ENCODE measurements at regions not wholly inside any gene's neighbourhood (a gene's known extent, or its start where the extent isn't known, plus 50 kb on each side); places are given as distances from the start of the nearest gene placed in this dataset.

GRCh38 chr12:40505327-40505726 lies 186.9 kb upstream of the CNTN1 start:
- H3K4me3 ChIP-seq (ENCODE audit: low read depth, low read length), result no peak overlapping the region
- TF ChIP-seq CTCF (IDR thresholded peaks at IDR 0.05; ENCODE audit: low read depth, low read length), result no peak

GRCh38 chr12:40508421-40508820 lies 183.8 kb upstream of the CNTN1 start:
- no peak for TF ChIP-seq CTCF (IDR thresholded peaks at IDR 0.05; ENCODE audit: low read depth, low read length)
- no peak overlapping the region for H3K4me3 ChIP-seq (ENCODE audit: low read depth, low read length)

DNA sequence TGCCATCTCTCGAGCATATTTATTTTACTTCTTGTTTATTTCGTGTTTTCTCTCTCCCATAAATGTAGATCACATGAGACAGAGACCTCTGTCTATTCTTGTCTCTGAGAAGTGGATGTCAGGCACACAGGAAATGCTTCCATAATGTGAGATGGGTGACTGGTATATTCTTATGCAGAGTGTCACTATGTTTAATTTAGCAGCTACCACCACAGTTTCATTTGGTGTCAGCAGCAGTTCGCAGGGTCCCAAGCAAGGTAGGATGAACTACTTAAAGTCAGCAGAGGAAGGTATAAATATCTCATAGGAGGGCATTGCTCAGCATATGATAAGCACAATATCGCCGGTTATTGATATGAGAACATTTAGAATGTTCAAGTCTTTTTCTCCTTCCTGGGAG lies 180.9 kb upstream of the CNTN1 start:
- H3K4me3 ChIP-seq (ENCODE audit: low read depth, low read length), result no peak overlapping the region

DNA sequence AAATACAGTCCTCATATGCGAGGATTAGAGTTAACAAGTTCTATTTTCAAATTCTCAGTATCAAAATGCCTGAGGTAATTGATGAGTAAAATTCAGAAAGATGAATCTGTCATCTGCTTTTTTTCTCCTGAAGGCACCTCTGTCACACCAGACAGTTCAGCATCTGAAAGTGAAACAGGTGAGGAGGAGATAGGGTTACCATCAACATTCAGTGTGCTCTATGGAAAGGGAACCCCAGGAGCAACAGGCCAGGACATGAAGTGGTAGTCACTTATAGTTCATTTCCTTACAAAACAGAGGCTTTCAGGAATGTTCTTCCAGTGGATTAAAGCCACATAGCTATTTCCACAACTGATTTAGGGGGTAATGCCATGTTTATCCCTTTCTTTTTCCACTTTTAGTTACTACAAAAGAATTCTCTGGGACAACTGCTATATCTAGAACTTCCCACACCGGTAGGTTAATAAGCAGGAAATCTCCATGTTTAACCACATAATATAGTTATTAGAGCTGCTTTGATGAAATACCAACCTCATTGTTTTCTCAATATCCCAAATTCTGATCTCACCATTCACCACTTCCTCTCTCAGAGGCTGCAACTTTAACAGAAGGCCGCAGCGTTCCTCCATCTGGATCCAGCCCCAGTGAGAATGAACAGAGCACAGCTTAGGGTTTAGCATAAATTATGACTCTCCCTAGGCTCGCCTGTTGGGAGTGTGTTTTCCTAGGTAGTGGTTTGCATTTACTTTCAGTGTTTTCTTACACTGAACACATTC lies 177.0 kb upstream of the CNTN1 start:
- no peak for TF ChIP-seq CTCF (IDR thresholded peaks at IDR 0.05; ENCODE audit: low read depth, low read length)

More for the DNA sequence above, 180.9 kb upstream of the CNTN1 start:
- no peak for TF ChIP-seq CTCF (IDR thresholded peaks at IDR 0.05; ENCODE audit: low read depth, low read length)

DNA sequence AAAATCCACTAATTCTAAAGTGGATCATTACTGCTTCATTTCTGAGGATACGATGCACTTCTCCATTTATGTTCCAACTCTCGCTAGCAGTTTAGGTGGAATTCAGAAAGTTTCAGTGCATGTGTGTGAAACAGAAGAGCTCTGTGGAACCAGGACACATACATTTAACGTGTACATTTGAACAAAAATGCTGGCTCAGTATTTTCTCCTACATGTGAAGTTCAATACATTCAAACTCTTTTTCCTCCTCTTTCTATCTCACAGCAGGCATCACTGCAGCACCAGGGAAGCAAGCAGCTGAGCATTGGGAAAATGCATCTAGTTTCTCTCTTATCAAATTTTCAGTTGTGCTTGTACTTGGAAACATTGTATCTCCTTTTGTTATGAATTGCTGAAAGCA lies 169.4 kb upstream of the CNTN1 start:
- TF ChIP-seq CTCF (IDR thresholded peaks at IDR 0.05; ENCODE audit: low read depth, low read length), result no peak
- H3K4me3 ChIP-seq (ENCODE audit: low read depth, low read length), result no peak overlapping the region

More for the DNA sequence above, 177.0 kb upstream of the CNTN1 start:
- H3K4me3 ChIP-seq (ENCODE audit: low read depth, low read length), result no peak overlapping the region

DNA sequence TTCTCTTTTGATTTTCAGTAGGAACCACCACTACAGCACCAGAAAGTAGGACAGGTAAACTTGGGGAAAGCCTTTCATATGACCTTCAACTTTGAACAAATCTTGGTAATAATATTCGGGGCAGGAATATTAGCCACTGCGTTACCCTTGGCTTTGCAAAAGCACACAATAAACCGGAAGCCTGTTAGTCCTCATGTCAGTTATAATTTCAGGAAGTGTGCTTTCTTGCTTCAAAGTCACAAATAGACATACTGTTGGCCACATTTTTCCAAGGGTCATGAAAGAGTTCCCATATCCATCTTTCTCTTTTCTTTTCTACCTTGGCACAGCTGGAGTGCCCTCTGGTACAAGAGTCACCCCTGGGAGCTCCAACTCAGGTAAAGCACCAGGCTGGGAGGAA lies 167.2 kb upstream of the CNTN1 start:
- no peak for TF ChIP-seq CTCF (IDR thresholded peaks at IDR 0.05; ENCODE audit: low read depth, low read length)
- no peak overlapping the region for H3K4me3 ChIP-seq (ENCODE audit: low read depth, low read length)

GRCh38 chr12:40534828-40535227 lies 157.4 kb upstream of the CNTN1 start:
- TF ChIP-seq CTCF (IDR thresholded peaks at IDR 0.05; ENCODE audit: low read depth, low read length), result no peak
- H3K4me3 ChIP-seq (ENCODE audit: low read depth, low read length), result no peak overlapping the region
